ENCODE measurements at regions not wholly inside any gene's neighbourhood (a gene's known extent, or its start where the extent isn't known, plus 50 kb on each side); places are given as distances from the start of the nearest gene placed in this dataset.

- ChIA-PET POLR2A (no interaction called here), CTCF (no interaction called here)
- Mint-ChIP-seq H3K9me3 (peaks cover 22% of the 10 kb centered on the region), H3K4me3 (no peak overlapping the region), H3K4me1 (peaks cover 8% of the 10 kb centered on the region), H3K36me3 (peaks cover 15% of the 10 kb centered on the region), H3K27ac (no peak overlapping the region), H3K27me3 (ENCODE audit: low read depth) (no peaks in the 10 kb centered on the region)
- ATAC-seq (no peak), DNase-seq (ENCODE audit: low spot score) (no peak)
- TF ChIP-seq ARID4B (CRISPR knock-in tag; IDR thresholded peaks at IDR 0.05; ENCODE audit: borderline replicate concordance) (no peak), NFATC4 (CRISPR knock-in tag; IDR thresholded peaks at IDR 0.05) (no peak), KAT7 (CRISPR knock-in tag; IDR thresholded peaks at IDR 0.05; ENCODE audit: borderline replicate concordance) (no peak), ATF1 (CRISPR knock-in tag; IDR thresholded peaks at IDR 0.05) (no peak), ESRRA (CRISPR knock-in tag; IDR thresholded peaks at IDR 0.05; ENCODE audit: borderline replicate concordance) (no peak), ZNF425 (CRISPR knock-in tag; conservative IDR thresholded peaks at IDR 0.05) (no peak), ELF4 (CRISPR knock-in tag; IDR thresholded peaks at IDR 0.05; ENCODE audit: low read depth) (no peak), EMX1 (CRISPR knock-in tag; IDR thresholded peaks at IDR 0.05) (no peak), TCF7 (CRISPR knock-in tag; IDR thresholded peaks at IDR 0.05; ENCODE audit: low read depth) (no peak), ZNF121 (CRISPR knock-in tag; IDR thresholded peaks at IDR 0.05) (no peak), MYBL2 (CRISPR knock-in tag; IDR thresholded peaks at IDR 0.05) (no peak), PRDM15 (CRISPR knock-in tag; IDR thresholded peaks at IDR 0.05) (no peak)
These were observed 545.5 kb upstream of the ARGLU1 start for GRCh38 chr13:107113387-107113786.

GRCh38 chr13:107111248-107111647 lies 543.3 kb upstream of the ARGLU1 start:
- Mint-ChIP-seq H3K4me1 (peaks cover 8% of the 10 kb centered on the region), H3K4me3 (no peak overlapping the region)
- ATAC-seq, result no peak

More at GRCh38 chr13:107111248-107111647, 543.3 kb upstream of the ARGLU1 start:
- Mint-ChIP-seq H3K27ac (no peak overlapping the region), H3K36me3 (peaks cover 15% of the 10 kb centered on the region), H3K27me3 (ENCODE audit: low read depth) (no peaks in the 10 kb centered on the region), H3K9me3 (peaks cover 23% of the 10 kb centered on the region)
- ChIA-PET POLR2A (no interaction called here), CTCF (no interaction called here)
- DNase-seq (ENCODE audit: low spot score), result no peak
- TF ChIP-seq OVOL2 (CRISPR knock-in tag; IDR thresholded peaks at IDR 0.05; ENCODE audit: borderline replicate concordance) (no peak), NFE2L1 (CRISPR knock-in tag; IDR thresholded peaks at IDR 0.05) (no peak), ERG (CRISPR knock-in tag; IDR thresholded peaks at IDR 0.05) (no peak), ZBTB21 (CRISPR knock-in tag; IDR thresholded peaks at IDR 0.05; ENCODE audit: borderline replicate concordance) (no peak)
